ENCODE measurements at regions not wholly inside any gene's neighbourhood (a gene's known extent, or its start where the extent isn't known, plus 50 kb on each side); places are given as distances from the start of the nearest gene placed in this dataset.

- H3K27me3 ChIP-seq (ENCODE audit: control insufficient read depth, extremely low read depth, insufficient read depth, low read length) = no peaks in the 10 kb centered on the region
- FAIRE-seq = no peak
- no peaks in the 10 kb centered on the region for H3K9me1 ChIP-seq (ENCODE audit: control insufficient read depth, extremely low read depth, insufficient read depth, low read length)
- H3K79me2 ChIP-seq (ENCODE audit: control insufficient read depth, insufficient read depth, low read length) = no peaks in the 10 kb centered on the region
- dilution Hi-C loops (cut with MboI; ENCODE audit: extremely low pct_ligation_motif_present, low sequenced_read_pairs) = no loop called here
- no peaks in the 10 kb centered on the region for H3K36me3 ChIP-seq (ENCODE audit: control insufficient read depth in 2 of 2, extremely low read depth in 1 of 2, insufficient read depth in 2 of 2, low read length in 2 of 2)
- H3K9me3 ChIP-seq (ENCODE audit: control insufficient read depth, low read depth, low read length) = no peaks in the 10 kb centered on the region
- TF ChIP-seq CTCF (optimal IDR thresholded peaks at IDR 0.05 in 1 of 3, IDR thresholded peaks at IDR 0.05 in 1 of 3, conservative IDR thresholded peaks at IDR 0.05 in 1 of 3; ENCODE audit: extremely low read depth in 1 of 3, insufficient read depth in 2 of 3, low read length in 3 of 3) = no peak
- no peak for TF ChIP-seq EZH2 (IDR thresholded peaks at IDR 0.05; ENCODE audit: low read length)
- no peak overlapping the region for H3K9ac ChIP-seq (ENCODE audit: control insufficient read depth, extremely low read depth, insufficient read depth, low read length)
- no peaks in the 10 kb centered on the region for H4K20me1 ChIP-seq (ENCODE audit: control insufficient read depth, extremely low read depth, insufficient read depth, low read length)
- H3K27ac ChIP-seq (ENCODE audit: control insufficient read depth, insufficient read depth, low read length) = no peak overlapping the region
- no peak overlapping the region for H2AFZ ChIP-seq (ENCODE audit: control insufficient read depth, low read length)
- H3K4me1 ChIP-seq (ENCODE audit: control insufficient read depth, extremely low read depth, insufficient read depth, low read length) = no peaks in the 10 kb centered on the region
- H3K4me3 ChIP-seq (ENCODE audit: control insufficient read depth in 2 of 3, extremely low read depth in 1 of 3, insufficient read depth in 2 of 3, low read depth in 1 of 3, low read length in 3 of 3) = no peak overlapping the region
- no peak for DNase-seq (ENCODE audit: low read depth, low spot score)
- H3K4me2 ChIP-seq (ENCODE audit: control insufficient read depth, extremely low read depth, insufficient read depth, low read depth, low read length) = no peak overlapping the region
These were observed 79.3 kb upstream of the TCF12 start for GRCh38 chr15:56839099-56839498.

GRCh38 chr15:56838085-56838484 lies 80.4 kb upstream of the TCF12 start:
- Histone ChIP-seq H2AFZ (ENCODE audit: control insufficient read depth, low read length) (no peak overlapping the region), H3K27me3 (ENCODE audit: control insufficient read depth, extremely low read depth, insufficient read depth, low read length) (no peaks in the 10 kb centered on the region), H3K9me1 (ENCODE audit: control insufficient read depth, extremely low read depth, insufficient read depth, low read length) (no peaks in the 10 kb centered on the region), H3K9ac (ENCODE audit: control insufficient read depth, extremely low read depth, insufficient read depth, low read length) (no peak overlapping the region), H3K27ac (ENCODE audit: control insufficient read depth, insufficient read depth, low read length) (no peak overlapping the region), H3K9me3 (ENCODE audit: control insufficient read depth, low read depth, low read length) (no peaks in the 10 kb centered on the region), H4K20me1 (ENCODE audit: control insufficient read depth, extremely low read depth, insufficient read depth, low read length) (no peaks in the 10 kb centered on the region), H3K4me3 (ENCODE audit: control insufficient read depth in 2 of 3, extremely low read depth in 1 of 3, insufficient read depth in 2 of 3, low read depth in 1 of 3, low read length in 3 of 3) (no peak overlapping the region), H3K79me2 (ENCODE audit: control insufficient read depth, insufficient read depth, low read length) (no peaks in the 10 kb centered on the region), H3K4me2 (ENCODE audit: control insufficient read depth, extremely low read depth, insufficient read depth, low read depth, low read length) (no peak overlapping the region), H3K4me1 (ENCODE audit: control insufficient read depth, extremely low read depth, insufficient read depth, low read length) (no peaks in the 10 kb centered on the region), H3K36me3 (ENCODE audit: control insufficient read depth in 2 of 2, extremely low read depth in 1 of 2, insufficient read depth in 2 of 2, low read length in 2 of 2) (no peaks in the 10 kb centered on the region)
- no peak for DNase-seq (ENCODE audit: low read depth, low spot score)
- TF ChIP-seq EZH2 (IDR thresholded peaks at IDR 0.05; ENCODE audit: low read length) (no peak), CTCF (optimal IDR thresholded peaks at IDR 0.05 in 1 of 3, IDR thresholded peaks at IDR 0.05 in 1 of 3, conservative IDR thresholded peaks at IDR 0.05 in 1 of 3; ENCODE audit: extremely low read depth in 1 of 3, insufficient read depth in 2 of 3, low read length in 3 of 3) (no peak)
- no peak for FAIRE-seq
- dilution Hi-C loops (cut with MboI; ENCODE audit: extremely low pct_ligation_motif_present, low sequenced_read_pairs) = no loop called here
